HCT116 (cell line): ENCODE measurements at regions not wholly inside any gene's neighbourhood (a gene's known extent, or its start where the extent isn't known, plus 50 kb on each side); places are given as distances from the start of the nearest gene placed in this dataset.

Source experiments
- ATAC-seq: fragments of 200-7000 bp; cut with Tn5 transposase; 2 replicates; pipeline ENCODE4 v1.9.1; 2020; ENCODE audit warnings: mild to moderate bottlenecking, moderate library complexity
- BruUV-seq: library from RNA; stranded (reverse); fragments of 400-500 nt; replicated peaks from 2 replicates; lab custom pipeline; 2021; lab: Mats Ljungman, UMichigan
- CTCF ChIA-PET: fragments of 300-600 bp; sonication (Branson Sonifier 250); formaldehyde crosslinking; loops from one replicate; lab custom pipeline; 2021; ENCODE audit warnings: antibody characterized with exemption; lab: Charles Lee
- POLR2A ChIA-PET: fragments of 300-600, 350-600 bp; sonication (Branson Sonifier 250); formaldehyde crosslinking; loops from one replicate; lab custom pipeline; 2021; ENCODE audit warnings: antibody characterized with exemption; lab: Charles Lee
- RAD21 ChIA-PET, 2 experiments: fragments of 300-600 bp; sonication (Branson Sonifier 250); formaldehyde crosslinking; loops; one replicate each; lab custom pipeline; 2023; ENCODE audit warnings: low total read pairs in 2 of 2; ENCODE audit not compliant: uncharacterized antibody in 2 of 2, unreplicated experiment in 2 of 2, low non-redundant PET in 1 of 2; lab: Charles Lee
- DNase-seq: peaks from one replicate; pipeline ENCODE4 v3.0.0-alpha.2; 2010; ENCODE audit warnings: low read depth, low spot score
- H2AFZ ChIP-seq: fragments of 200-600 bp; shearing (Covaris generic), sonication (generic); 2 replicates; pipeline ENCODE4 v1.6.1; 2017; ENCODE audit warnings: low read depth, mixed run types, mixed read lengths, antibody characterized with exemption, low read length; ENCODE audit not compliant: poor library complexity, severe bottlenecking
- H3K27ac ChIP-seq: 2 replicates; pipeline ENCODE4 v1.5.1; 2012; ENCODE audit warnings: low read depth, low read length
- H3K27me3 ChIP-seq: fragments of 200-600 bp; sonication (generic); 2 replicates; pipeline ENCODE4 v1.6.1; 2016; ENCODE audit warnings: mixed run types, low read length, mixed read lengths; ENCODE audit not compliant: insufficient read depth
- H3K36me3 ChIP-seq, 2 experiments: fragments of 200-500 bp in 1 of 2; fragments of 200-600 bp in 1 of 2; sonication (Bioruptor generic) in 1 of 2; sonication (generic) in 1 of 2; 2 replicates each; pipeline versions ENCODE4 v1.5.1 to v1.6.1; 2014 to 2016; ENCODE audit warnings: low read length in 2 of 2, inconsistent platforms in 1 of 2, mixed read lengths in 1 of 2, mixed run types in 1 of 2; ENCODE audit not compliant: insufficient read depth in 2 of 2, control insufficient read depth in 1 of 2
- H3K4me1 ChIP-seq, 2 experiments: fragments of 200-600 bp in 1 of 2; sonication (generic) in 1 of 2; 2 replicates each; pipeline versions ENCODE4 v1.5.1 to v1.6.1; 2012 to 2017; ENCODE audit warnings: low read length in 2 of 2, inconsistent platforms in 1 of 2, mild to moderate bottlenecking in 1 of 2, mixed read lengths in 1 of 2, mixed run types in 1 of 2, moderate library complexity in 1 of 2; ENCODE audit not compliant: insufficient read depth in 2 of 2, control insufficient read depth in 1 of 2
- H3K4me2 ChIP-seq: fragments of 200-600 bp; sonication (generic); 2 replicates; pipeline ENCODE4 v1.6.1; 2017; ENCODE audit warnings: mixed run types, low read length, mixed read lengths
- H3K4me3 ChIP-seq, 2 experiments: fragments of 200-600 bp in 1 of 2; sonication (generic) in 1 of 2; replicated peaks in 1 of 2; 2 replicates each; pipeline ENCODE4 v1.5.1; 2011 to 2016; ENCODE audit warnings: low read length in 2 of 2, control low read depth in 1 of 2, low read depth in 1 of 2, mild to moderate bottlenecking in 1 of 2, mixed read lengths in 1 of 2, mixed run types in 1 of 2
- H3K79me2 ChIP-seq: fragments of 200-600 bp; sonication (generic); 2 replicates; pipeline ENCODE4 v1.6.1; 2017; ENCODE audit warnings: mild to moderate bottlenecking, mixed run types, low read length, moderate library complexity, mixed read lengths; ENCODE audit not compliant: insufficient read depth
- H3K9ac ChIP-seq: fragments of 200-600 bp; sonication (generic); 2 replicates; pipeline ENCODE4 v1.6.1; 2016; ENCODE audit warnings: low read length, mixed read lengths
- H3K9me2 ChIP-seq: fragments of 200-600 bp; sonication (generic), shearing (Covaris generic); 2 replicates; pipeline ENCODE4 v1.6.1; 2017; ENCODE audit warnings: mixed run types, mild to moderate bottlenecking, moderate library complexity; ENCODE audit not compliant: insufficient read depth
- H3K9me3 ChIP-seq, 2 experiments: fragments of 200-500 bp in 1 of 2; fragments of 200-600 bp in 1 of 2; sonication (Bioruptor generic) in 1 of 2; sonication (generic) in 1 of 2; 2 replicates each; pipeline ENCODE4 v1.6.1; 2014 to 2017; ENCODE audit warnings: low read length in 2 of 2, mixed read lengths in 2 of 2, inconsistent platforms in 1 of 2, low read depth in 1 of 2, mild to moderate bottlenecking in 1 of 2, mixed run types in 1 of 2, moderate library complexity in 1 of 2; ENCODE audit not compliant: control insufficient read depth in 1 of 2, insufficient read depth in 1 of 2
- H4K20me1 ChIP-seq: fragments of 200-600 bp; sonication (generic), shearing (Covaris generic); 2 replicates; pipeline ENCODE4 v1.6.1; 2017; ENCODE audit warnings: mixed run types, mild to moderate bottlenecking, moderate library complexity; ENCODE audit not compliant: insufficient read depth
- ATF3 ChIP-seq: IDR thresholded peaks from 2 replicates; pipeline ENCODE4 v1.6.1; 2012
- CEBPB ChIP-seq: IDR thresholded peaks from 2 replicates; pipeline ENCODE4 v1.6.1; 2012; ENCODE audit warnings: low read depth
- EGR1 ChIP-seq: IDR thresholded peaks from 2 replicates; pipeline ENCODE4 v1.6.1; 2012; ENCODE audit warnings: low read depth
- EZH2 ChIP-seq: fragments of 200-600 bp; sonication (generic); IDR thresholded peaks from 2 replicates; pipeline ENCODE4 v1.6.1; 2017; ENCODE audit warnings: antibody characterized with exemption, mixed run types
- EZH2phosphoT487 ChIP-seq: fragments of 200-600 bp; IDR thresholded peaks from 2 replicates; pipeline ENCODE4 v1.6.1; 2018; ENCODE audit warnings: antibody characterized with exemption, borderline replicate concordance
- JUND ChIP-seq: IDR thresholded peaks from 2 replicates; pipeline ENCODE4 v1.6.1; 2012
- POLR2AphosphoS5 ChIP-seq: IDR thresholded peaks from 2 replicates; pipeline ENCODE4 v1.6.1; 2011; ENCODE audit warnings: mild to moderate bottlenecking, low read depth, low read length, moderate library complexity
- RAD21 ChIP-seq: IDR thresholded peaks from 2 replicates; pipeline ENCODE4 v1.6.1; 2012; ENCODE audit warnings: low read depth, mild to moderate bottlenecking
- REST ChIP-seq: IDR thresholded peaks from 2 replicates; pipeline ENCODE4 v1.6.1; 2012; ENCODE audit warnings: low read depth
- SIN3A ChIP-seq: IDR thresholded peaks from 2 replicates; pipeline ENCODE4 v1.6.1; 2012; ENCODE audit warnings: low read depth
- SRF ChIP-seq: IDR thresholded peaks from 2 replicates; pipeline ENCODE4 v1.6.1; 2012; ENCODE audit warnings: low read depth
- TCF7L2 ChIP-seq: IDR thresholded peaks from 2 replicates; pipeline ENCODE4 v1.7.0; 2011; ENCODE audit warnings: borderline replicate concordance, inconsistent platforms; ENCODE audit not compliant: insufficient read depth, insufficient read length; ENCODE audit errors: extremely low read depth
- ZNF274 ChIP-seq: fragments of 200-500 bp; sonication (Bioruptor generic); IDR thresholded peaks from 2 replicates; pipeline ENCODE4 v1.6.1; 2014; ENCODE audit warnings: mild to moderate bottlenecking, low read depth, low read length, inconsistent platforms
- intact Hi-C: fragments of 100-400 bp; cut with micrococcal nuclease; formaldehyde crosslinking; loops from 2 replicates; pipeline ENCODE4 v1.10.0; 2022

- CTCF ChIA-PET = no interaction called here
- BruUV-seq = no TSS peak
- POLR2A ChIA-PET = no interaction called here
Observed at GRCh38 chr10:123501148-123501547, 165.0 kb upstream of the GPR26 start.

More at GRCh38 chr10:123501148-123501547, 165.0 kb upstream of the GPR26 start:
- H2AFZ ChIP-seq = no peak overlapping the region
- H4K20me1 ChIP-seq = no peaks in the 10 kb centered on the region
- intact Hi-C loops = no loop called here
- H3K4me3 ChIP-seq = no peak overlapping the region
- H3K36me3 ChIP-seq = no peaks in the 10 kb centered on the region
- no peaks in the 10 kb centered on the region for H3K4me1 ChIP-seq
- H3K79me2 ChIP-seq = no peaks in the 10 kb centered on the region
- no peaks in the 10 kb centered on the region for H3K9me2 ChIP-seq
- no peak for ATAC-seq
- no peaks in the 10 kb centered on the region for H3K9me3 ChIP-seq
- TF ChIP-seq ATF3 = no peak
- no peak for TF ChIP-seq CEBPB
- no peak for TF ChIP-seq SRF
- no peak for TF ChIP-seq EZH2phosphoT487
- no peak for TF ChIP-seq SIN3A
- TF ChIP-seq ZNF274 = no peak
- no peak for TF ChIP-seq TCF7L2
- TF ChIP-seq EGR1 = no peak
- no peak for TF ChIP-seq REST
- no peak for TF ChIP-seq EZH2
- no peak for TF ChIP-seq RAD21
- no peak for TF ChIP-seq POLR2AphosphoS5
- no peak for TF ChIP-seq JUND
- RAD21 ChIA-PET = no interaction called here
- DNase-seq = no peak
- H3K4me2 ChIP-seq = no peak overlapping the region
- no peak overlapping the region for H3K9ac ChIP-seq
- no peak overlapping the region for H3K27ac ChIP-seq
- H3K27me3 ChIP-seq = no peaks in the 10 kb centered on the region; the same call in 1 of the 2 replicates
